ENCODE measurements at regions not wholly inside any gene's neighbourhood (a gene's known extent, or its start where the extent isn't known, plus 50 kb on each side); places are given as distances from the start of the nearest gene placed in this dataset.

DNA sequence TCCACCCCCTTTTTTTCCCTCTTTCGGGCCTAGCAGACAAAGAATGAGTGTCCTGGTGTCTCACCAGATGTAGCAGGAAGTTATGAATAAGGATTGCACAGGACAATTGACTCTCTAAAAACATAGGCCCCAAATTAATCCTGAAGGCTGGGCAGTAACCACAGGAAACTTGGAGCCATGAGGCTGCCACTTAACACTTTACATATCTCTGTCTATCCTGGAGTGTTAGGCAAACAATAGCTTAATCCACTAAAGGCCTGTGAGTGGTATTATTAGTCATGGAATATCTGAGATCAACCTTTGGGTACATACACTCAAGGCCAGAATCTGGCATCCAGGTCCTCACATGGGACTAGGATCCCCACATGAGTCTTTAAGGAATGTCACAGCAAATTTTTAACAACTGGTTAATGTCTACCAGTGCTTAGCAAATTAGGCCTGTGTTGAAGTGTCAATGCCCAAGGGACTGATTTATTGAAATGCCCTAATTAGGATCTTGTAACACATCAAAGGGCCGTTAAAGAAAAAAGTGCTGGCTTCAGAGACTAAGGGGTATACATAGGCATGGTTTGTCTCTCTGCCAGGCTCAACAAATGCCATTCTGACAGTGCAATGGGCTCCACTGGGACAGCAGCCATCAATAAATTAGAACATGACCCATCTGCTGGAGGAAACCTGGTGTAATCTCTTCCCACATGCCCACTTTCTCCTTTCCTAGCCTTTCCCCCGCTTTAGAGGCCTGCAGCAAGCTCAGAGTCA is 196.7 kb upstream of the TBX20 start:
- DNase-seq (ENCODE audit: low read depth), result no peak

DNA sequence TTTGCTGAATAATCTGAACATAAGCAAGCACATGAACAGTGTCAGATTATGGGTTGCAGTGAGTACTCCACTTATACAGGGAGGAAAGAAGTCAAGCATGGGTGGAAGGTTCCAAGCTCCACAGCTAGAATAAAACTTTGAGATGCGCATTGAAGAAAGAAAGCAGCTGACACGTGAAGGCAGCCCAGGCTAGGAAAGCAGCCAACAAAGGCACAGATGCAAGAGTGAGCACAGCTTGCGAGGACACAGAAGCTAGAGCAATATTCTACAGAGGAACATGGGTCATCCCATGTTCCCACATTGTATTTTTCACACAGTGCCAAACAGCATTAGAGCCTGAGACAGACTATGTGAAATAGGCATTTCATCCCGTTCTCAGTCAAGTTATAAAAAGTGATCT is 194.6 kb upstream of the TBX20 start:
- no peak for DNase-seq (ENCODE audit: low read depth)

DNA sequence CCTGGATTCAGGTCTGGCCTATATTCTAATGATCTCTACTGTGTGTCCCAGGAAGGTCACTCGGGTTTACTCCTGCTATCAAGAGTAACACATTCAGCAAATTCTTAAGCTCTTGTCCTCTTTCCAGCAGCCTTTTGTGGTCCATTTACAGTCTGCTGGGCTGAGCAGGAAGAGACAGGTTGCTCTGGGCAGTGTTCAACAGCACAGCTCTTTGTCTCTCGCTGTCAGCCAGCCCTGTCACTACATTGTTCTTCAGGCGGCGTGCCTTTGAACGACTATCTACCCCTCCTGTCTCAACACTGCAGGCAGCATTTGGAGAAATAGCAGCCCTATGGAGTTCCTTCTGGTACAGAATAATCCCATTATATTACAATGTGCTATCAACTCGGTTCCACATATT is 192.2 kb upstream of the TBX20 start:
- DNase-seq (ENCODE audit: low read depth), result no peak

DNA sequence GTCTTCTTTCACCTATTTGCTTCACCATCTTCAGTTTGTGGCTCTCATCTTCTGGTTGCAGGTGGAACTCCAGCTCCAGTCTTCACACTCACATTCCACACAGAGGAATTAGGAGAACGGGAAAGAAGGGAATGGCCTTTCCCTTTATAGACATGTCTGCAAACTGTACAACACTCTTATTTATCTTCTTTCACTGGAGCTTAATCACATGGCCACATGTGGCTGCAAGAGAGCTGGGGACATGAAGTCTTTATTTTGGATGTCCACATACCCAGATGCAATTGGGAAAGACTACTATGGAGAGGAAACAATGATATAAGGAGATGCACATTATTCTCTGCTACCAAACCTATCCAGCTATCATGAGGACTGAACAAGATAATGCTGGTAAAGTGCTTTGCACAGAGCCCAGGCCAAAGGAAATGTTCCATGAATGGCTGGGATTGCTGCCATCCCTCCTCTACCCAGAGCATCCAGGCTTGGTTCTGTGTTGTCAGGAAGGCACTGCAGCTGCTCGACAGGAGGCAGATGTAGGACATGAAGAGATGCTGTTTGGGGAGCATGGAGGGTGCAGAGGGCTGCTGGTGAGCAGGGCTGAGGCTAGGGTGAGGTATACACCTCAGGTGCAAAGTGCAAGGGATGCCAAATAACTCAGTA is 183.8 kb upstream of the TBX20 start:
- no peak for DNase-seq (ENCODE audit: low read depth)

DNA sequence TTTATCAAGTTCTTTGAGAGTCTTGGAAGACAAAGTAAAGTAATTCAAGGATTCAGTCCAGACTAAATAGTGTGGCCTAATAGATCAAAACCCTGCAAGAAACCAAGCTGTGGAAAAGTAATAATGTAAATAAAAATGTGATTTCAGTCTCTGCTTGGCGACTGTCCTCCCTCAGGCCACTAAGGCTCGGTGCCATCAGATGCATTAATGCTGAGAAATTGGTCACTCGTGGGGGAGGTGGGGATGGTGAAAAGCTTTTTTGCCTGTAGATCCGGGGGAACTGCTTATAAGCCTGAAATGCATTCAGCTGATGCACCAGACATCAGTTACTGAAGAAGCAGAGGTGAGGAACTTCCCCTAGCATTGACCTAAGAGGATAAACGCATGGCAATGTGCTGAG is 182.6 kb upstream of the TBX20 start:
- no peak for DNase-seq (ENCODE audit: low read depth)

DNA sequence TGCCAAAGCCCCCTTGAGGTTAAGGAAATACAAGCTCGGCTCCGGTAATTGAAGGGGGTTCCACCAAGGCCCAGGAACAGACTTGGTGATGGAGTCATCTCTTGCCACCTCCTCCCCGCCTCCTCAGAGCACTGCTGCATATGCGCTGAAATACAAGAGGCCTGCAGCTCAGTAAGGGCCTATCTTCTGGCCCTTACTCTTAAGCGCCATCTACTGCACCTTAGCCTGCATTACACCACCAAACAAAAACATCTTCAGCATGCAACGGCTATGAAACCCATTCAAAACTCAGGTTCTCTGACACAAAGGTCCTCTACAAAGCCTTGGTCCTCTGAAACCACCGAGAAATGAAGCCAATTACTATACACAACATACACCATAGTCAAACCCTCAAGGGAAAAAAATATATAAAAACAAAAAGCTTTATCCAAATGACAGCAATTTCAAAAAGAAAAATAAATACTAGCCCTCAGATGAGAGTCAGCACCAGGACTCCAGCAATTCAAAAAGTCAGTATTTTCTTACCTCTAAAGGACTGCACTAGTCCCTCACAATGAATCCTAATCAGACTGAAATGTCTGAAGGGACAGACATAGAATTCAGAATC is 176.8 kb upstream of the TBX20 start:
- DNase-seq (ENCODE audit: low read depth), result no peak

DNA sequence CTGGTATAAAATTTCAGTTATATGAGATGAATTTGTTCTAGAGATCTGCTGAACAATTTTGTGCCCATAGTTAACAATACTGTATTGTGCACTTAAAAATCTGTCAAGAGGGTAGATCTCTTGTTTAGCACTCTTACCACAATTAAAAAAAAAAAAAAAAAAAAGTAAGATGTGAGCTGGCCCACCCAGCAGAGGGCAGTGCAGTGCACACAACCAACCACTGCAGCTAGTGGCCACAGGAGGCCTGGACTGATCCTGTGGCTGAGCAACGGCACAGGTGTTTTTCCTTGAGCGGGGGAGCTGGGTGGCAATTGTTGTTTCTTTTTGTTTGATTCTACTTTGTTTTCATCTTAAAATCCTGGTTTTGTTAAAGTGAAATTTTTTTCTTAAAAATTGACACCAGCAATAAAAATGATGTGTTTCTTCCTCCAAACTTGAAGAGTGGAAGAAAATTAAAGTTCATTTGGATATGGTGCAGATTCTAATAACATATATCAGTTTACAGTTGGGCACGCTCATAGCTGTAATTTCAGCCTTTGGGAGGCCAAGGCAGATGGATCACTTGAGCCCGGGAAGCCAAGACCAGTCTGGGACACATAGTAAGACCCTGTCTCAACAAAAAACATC is 171.1 kb upstream of the TBX20 start:
- no peak for DNase-seq (ENCODE audit: low read depth)

DNA sequence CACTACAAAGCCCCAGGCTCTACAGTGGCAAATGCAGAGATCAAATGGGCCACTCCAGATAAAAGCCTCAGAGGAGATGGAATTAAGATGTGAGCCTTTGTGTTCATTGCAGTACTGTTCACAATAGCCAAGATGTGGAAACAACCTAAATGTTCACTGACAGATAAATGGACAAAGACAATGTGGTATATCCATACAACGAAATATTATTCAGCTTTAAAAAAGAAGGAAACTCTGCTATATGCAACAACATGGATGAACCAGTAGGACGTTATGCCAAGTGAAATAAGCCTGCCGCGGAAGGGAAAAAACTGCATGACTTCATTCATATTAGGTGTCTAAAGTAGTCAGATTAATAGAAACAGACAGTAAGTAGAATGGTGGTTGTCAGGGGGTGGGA is 170.5 kb upstream of the TBX20 start:
- no peak for DNase-seq (ENCODE audit: low read depth)

DNA sequence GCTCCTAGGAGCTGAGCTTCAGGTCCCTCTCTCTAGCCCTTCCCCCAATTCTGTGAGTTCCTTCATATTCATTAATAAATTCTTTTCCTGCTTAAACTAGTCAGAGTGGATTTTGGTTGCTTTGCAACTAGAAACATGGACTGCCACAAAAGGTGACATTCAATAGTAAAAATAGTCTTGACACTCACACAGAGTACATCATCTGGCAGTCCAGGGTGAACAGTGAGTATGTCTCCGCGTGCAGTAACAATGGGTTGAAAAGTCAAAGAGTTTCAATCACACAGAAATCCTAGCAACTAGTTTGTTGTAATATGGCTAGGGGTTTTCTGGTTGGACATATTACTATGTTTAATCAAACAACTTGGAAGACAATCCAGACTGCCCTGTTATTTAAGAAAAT is 168.8 kb upstream of the TBX20 start:
- DNase-seq (ENCODE audit: low read depth), result no peak

DNA sequence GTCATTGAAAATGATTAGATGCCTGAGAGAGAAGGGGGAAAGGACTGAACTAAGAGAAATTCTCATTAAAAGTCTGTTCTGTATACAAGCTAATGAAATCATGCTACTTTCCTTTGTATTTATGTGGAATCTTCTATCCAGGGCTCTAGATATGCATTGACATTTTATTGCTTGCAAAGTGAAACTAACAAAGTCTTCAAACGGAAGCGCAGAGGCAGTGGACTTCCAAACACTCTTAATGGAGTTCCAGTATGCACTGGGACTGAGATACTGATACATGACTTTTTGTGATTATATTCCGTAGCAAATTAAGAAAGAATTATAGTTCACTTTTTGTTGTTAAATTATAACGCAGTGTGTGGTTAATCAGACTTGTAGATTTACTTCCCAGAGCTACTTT is 166.8 kb upstream of the TBX20 start:
- DNase-seq (ENCODE audit: low read depth), result no peak

DNA sequence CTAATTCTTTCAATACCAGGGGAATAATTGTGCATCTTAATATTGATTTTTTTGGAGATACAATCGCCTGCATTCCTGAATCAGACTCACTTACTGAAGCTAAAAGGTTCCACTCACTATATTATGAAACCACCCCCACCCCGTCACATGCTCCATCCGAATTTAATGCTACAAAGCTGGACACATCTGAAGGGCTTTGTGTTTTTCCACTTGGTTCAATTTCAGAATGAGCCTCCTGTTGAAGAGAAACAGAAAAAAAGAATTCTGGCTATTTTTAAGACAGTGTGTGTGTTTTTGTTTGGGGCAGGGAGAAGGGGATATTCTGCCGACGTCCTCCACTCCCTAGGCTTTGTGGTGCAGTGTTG is 165.5 kb upstream of the TBX20 start:
- DNase-seq (ENCODE audit: low read depth), result no peak

DNA sequence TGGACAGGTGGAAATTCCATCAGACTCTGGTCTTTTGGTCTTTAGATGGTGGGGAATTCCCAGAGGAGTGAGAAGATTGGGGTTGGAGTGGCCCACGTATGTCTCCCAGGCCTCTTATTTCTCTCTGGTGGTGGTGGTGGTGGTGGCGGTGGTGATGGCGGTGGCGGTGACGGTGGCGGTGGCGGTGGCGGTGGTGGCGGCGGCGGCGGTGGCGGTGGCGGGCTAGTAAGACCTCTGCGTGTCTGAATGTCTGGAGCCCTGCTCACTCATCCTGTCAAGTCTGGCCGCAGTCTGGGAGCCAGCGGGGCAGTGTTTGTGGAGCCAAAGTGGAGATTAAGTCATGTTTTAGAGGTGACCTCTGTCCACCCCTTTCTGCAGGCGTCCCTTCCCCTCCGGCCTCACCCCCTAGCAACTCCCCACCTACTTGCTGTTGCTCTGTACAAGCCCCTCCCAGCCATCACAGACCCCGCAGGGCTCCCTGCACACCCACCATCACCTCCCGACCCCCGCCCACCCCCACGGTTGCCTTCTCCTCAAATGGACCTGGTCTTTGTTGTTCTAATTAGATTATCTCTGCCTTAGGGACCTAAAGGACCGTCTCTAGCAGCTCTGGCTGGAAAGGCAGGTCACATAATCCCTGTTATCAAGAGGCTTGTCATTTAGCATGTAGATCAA is 165.0 kb upstream of the TBX20 start:
- DNase-seq (ENCODE audit: low read depth), result no peak

DNA sequence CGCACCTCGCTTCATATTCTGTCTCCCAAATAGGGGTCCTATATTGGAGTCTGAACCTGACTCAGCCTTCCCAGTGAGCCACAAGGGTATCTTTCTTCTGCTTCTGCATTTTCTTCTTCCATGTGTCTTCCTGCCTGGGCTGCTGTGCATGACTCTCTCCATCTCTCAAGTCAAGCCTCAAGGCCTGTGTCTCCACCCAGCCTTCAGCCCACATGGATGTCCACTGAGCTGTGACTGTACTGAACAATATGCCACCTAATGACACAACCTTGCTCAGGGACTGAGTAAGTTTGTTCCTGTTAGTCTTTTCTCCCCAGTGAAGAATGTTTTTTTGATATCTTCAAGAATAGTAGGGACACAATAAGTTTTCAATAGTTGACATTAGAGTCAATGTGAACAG is 162.7 kb upstream of the TBX20 start:
- no peak for DNase-seq (ENCODE audit: low read depth)

DNA sequence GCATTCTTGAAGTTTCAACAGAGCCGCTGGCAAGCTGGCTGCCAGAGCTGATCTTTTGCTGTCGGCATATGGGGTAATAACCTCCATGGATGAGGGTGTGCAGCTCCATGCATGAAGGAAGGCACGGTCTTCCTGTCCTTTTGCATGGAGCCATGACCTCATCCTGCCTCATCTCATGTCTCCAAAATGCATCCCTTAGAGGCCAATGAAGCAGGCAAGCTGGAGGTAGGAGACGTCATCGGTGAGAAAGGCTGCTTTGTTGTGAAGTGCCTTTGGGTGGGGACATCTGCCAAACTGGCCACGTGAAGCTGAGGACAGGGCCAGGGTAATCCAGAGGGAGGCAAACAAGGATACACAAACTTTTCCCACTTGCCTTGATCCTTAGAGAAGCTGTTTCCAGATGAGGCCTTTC is 161.5 kb upstream of the TBX20 start:
- no peak for DNase-seq (ENCODE audit: low read depth)

DNA sequence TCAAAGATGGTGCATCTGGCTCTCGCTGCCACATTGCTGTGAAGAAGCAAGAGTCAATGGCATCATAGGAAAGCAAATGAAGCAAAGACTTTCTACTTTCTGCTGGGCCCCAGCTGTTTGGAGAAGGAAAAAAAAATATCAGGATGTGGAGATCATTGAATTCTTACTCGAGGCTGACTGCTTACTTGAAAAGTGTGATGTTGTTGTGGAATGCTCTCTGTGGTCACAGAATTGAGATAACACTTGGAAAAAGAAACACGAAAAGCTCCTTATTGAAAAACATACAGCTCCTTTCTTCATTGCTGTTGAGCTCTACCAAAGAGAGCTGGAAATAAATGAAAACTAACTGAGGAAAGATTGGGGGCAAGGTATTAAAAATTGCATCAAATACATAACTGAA is 157.4 kb upstream of the TBX20 start:
- no peak for DNase-seq (ENCODE audit: low read depth)

DNA sequence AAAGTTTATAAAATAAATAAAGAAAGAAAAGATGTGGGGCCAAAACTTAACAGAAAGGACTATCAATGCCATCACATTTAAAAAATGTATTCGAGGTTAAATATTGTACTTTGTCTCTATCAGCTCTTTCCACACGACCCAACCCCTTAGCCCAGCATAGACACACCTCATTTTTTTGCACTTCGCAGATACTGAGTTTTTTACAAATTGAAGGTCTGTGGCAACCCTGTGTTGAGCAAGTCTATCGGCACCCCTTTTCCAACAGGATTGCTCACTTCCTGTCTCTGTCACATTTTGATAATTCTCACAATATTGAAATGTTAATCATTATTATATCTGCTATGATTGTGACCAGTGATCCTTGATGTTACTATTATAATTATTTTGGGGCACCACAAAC is 151.6 kb upstream of the TBX20 start:
- no peak for DNase-seq (ENCODE audit: low read depth)

DNA sequence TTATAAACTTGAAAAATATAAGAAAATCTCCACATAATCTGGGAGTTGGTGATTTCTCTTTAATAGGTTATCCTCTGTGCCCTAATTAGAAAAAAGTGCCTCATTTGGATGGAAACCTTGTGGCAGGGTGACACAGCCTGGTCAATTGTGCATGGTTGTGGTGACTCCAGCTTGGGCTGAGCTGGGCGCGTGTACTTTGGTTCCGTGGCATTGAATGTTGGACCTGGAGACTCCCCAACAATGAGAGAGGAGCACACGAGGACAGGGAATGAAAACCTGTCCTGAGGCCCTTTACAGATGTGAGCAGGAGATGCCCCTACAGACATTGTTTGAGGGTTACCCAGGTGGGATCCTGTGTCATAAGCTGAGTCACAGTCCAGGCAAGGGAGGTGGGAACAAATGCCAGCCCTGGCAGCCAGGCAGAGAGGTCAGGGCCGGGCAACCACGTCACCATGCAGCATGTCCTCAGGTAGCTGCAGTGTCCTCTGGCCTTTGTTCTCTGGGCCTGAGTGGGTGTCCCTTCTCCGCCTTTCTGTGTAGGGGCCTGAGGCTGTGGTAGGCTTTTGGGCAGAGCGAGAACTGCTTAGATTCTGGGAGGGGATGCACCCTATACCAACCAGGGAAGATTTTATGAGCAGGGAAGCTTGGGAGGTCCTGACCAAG is 147.4 kb upstream of the TBX20 start:
- no peak for DNase-seq (ENCODE audit: low read depth)

DNA sequence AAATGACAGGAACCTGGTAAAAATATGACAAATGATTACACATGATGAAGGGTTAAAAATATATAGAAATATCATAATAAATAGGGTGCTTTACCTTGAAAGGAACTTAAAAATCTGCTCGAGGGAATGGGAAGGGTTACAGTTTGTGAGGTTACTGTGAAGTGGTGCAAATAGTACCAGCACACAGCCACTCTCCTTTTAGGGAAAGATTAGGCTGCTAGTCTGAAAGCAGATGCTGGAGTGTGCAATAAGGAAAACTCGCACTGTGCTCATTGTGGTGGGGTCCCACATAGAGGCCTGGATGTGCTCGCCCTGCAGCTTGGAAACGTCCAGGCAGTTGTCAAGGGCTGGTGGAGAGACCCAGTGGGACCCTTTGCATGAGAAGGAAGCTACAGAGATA is 145.9 kb upstream of the TBX20 start:
- DNase-seq (ENCODE audit: low read depth), result no peak

DNA sequence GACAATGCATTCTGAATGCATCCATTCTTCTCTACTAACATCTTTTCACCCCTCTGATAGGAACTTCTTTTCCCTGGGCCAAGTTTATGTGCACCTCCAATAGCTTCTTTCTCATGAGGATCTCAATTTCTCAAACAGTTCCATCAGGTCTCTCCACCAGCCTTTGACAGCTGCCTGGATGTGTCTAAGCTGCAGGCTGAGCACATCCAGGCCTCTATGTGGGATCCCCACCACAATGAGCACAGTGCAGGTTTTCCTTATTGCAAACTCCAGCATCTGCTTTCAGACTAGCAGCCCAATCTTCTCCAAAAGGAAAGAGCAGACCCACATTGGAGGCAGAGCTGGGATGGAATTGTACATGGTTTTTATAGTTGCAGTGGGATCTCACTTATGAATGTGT is 145.3 kb upstream of the TBX20 start:
- no peak for DNase-seq (ENCODE audit: low read depth)

DNA sequence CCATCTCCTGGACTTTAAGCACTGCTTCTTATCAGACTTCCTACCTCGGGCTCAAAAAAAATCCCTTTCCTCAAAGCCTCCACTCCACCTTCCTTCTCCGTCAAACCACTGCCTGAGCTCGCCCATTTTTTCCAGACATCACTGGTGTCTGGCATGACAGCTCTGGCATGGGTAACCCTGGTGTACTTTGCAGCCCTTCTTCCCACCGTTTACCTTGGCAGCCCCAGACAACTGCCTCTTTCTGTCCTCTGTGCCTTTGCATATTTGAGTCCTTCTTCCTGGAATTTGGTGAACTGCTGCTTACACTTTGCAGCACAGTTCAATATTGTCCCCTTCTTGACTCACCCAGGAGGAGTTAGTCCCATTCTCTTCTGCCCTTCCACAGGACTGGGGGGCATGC is 144.6 kb upstream of the TBX20 start:
- DNase-seq (ENCODE audit: low read depth), result no peak

DNA sequence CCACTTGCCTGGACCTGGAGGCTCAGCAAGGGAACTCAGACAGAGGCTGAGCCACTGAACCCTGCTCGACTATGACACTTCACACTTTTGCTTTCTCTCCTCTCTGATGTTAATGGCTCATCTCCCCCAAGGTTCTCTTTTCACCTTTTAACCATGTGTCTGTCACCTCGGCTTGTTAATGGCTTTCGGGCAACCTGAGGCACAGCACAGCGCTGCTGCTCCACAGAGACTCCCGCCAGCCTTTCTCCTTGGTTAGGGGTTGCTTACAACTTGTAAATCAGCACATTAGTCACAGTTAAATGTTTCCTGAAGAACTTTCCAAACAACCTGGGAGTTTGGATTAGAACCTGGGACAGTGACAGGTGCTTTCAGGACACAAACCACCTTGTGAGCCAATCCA is 136.2 kb upstream of the TBX20 start:
- no peak for DNase-seq (ENCODE audit: low read depth)

DNA sequence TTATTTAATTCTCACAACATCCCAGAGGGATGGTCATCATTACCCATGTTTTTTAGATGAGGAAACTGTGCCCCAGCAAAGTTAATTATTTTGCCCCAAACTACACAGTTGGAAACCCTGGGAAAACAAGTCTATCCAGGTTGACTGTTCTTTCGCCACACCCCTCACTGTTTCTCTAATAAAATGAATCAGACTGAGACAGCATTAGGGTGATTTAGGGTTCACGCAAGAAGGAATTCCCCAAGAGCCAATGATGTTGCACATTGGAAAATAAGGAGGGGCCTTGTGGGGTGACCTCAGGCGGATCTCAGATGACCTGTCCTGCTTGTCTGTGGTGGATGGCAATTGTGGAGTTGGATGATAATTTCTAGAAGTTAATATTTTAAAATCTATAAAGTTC is 135.7 kb upstream of the TBX20 start:
- DNase-seq (ENCODE audit: low read depth), result no peak
